SK-N-DZ (cell line): ENCODE measurements at regions not wholly inside any gene's neighbourhood (a gene's known extent, or its start where the extent isn't known, plus 50 kb on each side); places are given as distances from the start of the nearest gene placed in this dataset.
A peak's percentile ranks its signal among the peaks of the same experiment; 100 is the strongest.
"Not testable (repeated sequence)": the region's sequence is repeated elsewhere in the genome, so short reads cannot be mapped to it uniquely, and the experiment has no call there.

Experiments used
- DNase-seq: peaks from one replicate; pipeline ENCODE4 v3.0.0-alpha.2; 2015; ENCODE audit warnings: low spot score
- small RNA-seq, 2 experiments: library from RNA; depleted of rRNA; stranded (forward); fragments of <200 nt; gene quantifications; one replicate each; pipeline ENCODE3, GENCODE V24; 2014

DNA sequence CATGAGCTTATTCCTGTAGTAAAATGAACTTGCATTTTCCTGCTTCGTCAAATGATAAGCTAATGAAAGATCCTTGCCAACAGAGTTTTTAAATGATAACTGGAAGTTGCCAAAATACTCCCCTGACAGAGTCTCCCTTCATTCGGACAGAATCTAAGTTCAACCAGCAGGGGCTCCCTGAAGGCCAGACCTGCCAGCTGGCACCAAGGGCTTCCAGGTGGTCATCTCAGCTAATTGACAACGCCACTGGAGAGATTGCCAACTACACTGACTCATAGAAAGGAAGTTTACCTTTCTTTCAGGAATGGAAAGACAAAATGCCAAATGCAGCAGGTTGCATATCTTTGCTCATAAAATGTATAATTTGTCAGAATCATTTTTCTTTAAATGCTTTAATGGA, 462.8 kb downstream of the GXYLT1 start:
- no peak for DNase-seq

- peak; percentile 42 for DNase-seq
Measured at GRCh38 chr12:41680155-41680554, 464.5 kb downstream of the GXYLT1 start.

GRCh38 chr12:41663598-41664265, 475.6 kb downstream of the PDZRN4 start:
- DNase-seq = peak; percentile 60

- DNase-seq = no peak
Measured at GRCh38 chr12:41661141-41661765, 473.1 kb downstream of the PDZRN4 start.

- no peak for DNase-seq
Measured at GRCh38 chr12:41656454-41656853, 468.3 kb downstream of the PDZRN4 start.

DNA sequence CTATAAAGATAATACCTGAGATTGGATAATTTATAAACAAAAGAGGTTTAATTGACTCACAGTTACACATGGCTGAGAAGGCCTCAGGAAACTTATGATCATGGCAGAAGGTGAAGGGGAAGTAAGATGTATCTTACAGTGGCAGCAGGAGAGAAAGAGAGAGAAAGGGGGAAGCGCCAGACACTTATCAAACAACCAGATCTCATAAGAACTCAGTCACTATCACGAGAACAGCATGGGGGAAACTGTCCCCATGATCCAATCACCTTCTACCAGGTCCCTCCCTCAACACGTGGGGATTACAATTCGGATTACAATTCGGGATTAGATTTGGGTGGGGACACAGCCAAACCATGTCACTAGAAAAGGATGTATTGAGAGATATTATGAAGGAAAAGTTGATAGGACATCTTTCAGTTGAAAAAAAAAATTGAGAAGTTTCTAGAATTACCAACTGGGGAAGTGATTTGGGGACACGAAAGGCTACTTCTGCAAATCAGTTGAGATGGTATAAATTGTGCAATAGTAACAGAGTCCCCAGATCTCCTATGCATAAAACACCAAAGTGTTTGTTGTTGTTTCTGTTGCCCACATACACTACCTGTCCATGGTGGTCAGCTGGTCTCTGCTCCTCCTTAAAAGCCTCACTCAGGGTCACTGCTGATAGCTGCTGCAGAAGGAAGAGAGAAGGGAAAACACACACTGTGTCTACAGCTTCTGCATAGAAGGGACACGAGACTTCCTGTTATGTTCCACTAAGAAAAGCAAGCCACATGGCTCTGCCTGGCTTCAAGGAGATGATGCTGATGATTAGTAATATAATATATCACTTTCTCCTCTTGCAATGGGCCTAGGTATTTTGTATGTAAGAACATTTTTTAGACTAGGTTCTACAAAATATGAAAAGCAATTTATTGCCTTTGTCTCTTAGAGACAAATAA, 465.5 kb downstream of the PDZRN4 start:
- DNase-seq = no peak

- DNase-seq = no peak
Measured at GRCh38 chr12:41652981-41653380, 464.9 kb downstream of the PDZRN4 start.

DNA sequence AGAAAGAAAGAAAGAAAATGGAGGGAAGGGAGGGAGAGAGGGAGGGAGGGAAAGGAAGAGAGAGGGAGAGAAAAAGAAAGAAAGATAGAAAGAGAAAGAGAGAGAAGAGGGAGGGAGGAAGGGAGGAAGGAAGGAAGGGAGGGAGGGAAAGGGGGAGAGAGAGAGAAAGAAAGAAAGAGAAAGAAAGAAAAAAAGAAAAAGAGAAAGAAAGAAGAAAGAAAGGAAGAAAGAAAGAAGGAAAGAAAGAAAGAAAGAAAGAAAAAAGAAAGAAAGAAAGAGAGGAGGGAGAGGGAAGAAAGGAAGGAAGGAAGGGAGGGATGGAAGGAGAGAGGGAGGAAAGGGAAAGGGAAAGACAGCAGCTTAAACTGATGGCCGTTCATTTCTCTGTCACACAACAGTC, 457.5 kb downstream of the PDZRN4 start:
- DNase-seq = no peak

GRCh38 chr12:41642808-41643207, 454.7 kb downstream of the PDZRN4 start:
- not testable (repeated sequence) for DNase-seq

GRCh38 chr12:41636653-41637052, 448.5 kb downstream of the PDZRN4 start:
- DNase-seq = no peak

DNA sequence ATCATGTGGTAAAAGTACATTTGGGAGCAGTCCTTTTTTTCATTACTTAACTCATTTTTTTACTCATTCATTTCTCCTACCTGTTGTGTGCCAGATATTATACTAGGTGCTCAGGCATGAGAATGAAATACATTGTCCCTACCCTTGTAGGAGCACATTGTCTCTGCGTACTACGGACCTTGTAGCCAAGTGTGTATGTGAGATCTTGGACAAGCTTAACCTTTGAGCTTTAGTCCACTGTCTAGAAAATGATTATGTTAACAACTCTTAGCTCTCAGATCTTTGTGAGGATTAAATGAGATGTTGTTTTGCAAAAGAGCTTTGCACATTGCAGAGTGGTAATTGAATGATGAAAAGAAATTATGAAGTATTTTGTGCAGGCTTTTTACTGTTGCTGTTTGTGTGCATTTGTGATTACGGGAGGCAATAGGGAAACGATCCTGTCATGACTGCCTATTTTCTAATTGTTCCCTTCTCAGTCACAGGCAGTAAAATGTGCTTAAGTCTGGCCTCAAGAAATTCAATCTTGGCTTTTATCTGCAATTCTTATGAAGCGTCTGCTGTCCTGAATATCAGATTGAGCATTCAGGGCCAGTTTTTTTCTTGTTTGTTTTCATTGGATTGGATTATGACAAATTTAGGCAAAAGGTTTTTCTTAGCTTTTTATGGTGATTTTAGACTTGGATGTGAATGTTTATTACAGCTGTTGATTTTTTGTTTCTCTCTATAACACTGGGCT, 447.7 kb downstream of the PDZRN4 start:
- DNase-seq = no peak

DNA sequence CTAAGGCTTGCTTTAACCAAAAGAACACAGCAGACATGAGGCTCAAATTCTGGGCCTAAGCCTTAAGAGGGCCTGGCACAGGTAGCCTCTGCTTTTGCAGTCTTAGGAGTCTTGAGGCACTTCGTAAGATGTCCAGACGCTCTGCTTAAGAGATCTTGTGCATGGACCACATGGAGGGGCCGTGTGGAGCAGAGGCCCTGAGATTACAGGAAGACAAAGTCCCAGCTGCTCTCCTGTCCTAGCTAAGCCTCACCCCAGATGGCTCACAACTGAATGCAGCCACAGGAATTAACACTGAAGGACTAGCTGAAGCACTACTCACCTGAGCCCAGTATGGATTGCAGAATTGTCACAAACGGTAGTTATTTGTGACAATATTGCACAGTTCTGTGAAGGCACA, 446.0 kb downstream of the PDZRN4 start:
- no peak for DNase-seq

DNA sequence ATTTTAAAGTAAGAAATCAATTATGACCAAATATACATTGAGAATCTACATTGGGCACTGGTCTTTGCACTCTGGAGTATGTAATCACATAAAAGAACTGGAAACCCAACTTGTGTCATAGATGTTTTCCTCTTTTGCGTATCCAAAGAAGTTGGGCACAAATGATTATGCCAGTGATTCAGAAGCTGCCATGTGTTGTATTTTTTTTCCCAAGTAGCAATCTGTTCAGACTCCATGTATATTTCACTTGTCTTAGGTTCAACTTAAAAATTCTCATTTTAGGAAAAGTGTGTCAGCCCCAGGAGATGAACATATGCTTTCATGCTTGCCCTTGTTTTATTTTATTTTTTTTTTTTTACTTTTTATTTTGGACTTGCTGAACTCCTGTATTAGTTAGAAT, 441.5 kb downstream of the PDZRN4 start:
- no peak for DNase-seq

- no peak for DNase-seq
Measured at GRCh38 chr12:41627476-41627875, 439.4 kb downstream of the PDZRN4 start.

DNA sequence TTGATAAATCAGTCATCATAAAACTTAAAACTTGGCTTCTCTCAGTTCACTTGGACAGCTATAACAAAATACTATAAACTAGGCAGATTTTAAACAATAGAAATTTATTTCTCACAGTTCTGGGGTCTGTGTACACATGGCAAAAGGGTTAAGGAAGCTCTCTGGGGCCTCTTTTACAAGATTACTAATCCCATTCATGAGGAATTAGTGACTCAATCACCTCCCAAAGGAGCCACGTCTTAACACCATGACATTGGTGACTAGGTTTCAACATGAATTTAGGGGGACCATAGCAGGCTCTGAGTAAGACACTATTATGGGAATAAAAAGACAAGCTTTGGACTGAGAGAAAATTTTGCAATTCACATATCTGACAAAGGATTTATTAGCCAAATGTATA, 436.5 kb downstream of the PDZRN4 start:
- no peak for DNase-seq

Small RNAs in the stretch of these regions (small RNA-seq; reads per million reads assigned to genes)
- 0 to 0.04 reads per million in 2 experiments for gene RNA5SP360
